NOMO-1 (cell line): ENCODE measurements at regions not wholly inside any gene's neighbourhood (a gene's known extent, or its start where the extent isn't known, plus 50 kb on each side); places are given as distances from the start of the nearest gene placed in this dataset.
"Not testable (repeated sequence)": the region's sequence is repeated elsewhere in the genome, so short reads cannot be mapped to it uniquely, and the experiment has no call there.

Experiments used
- DNase-seq, 2 experiments: peaks; one replicate each; lab custom pipeline; 2025; ENCODE audit not compliant: unreplicated experiment in 2 of 2; lab: John Stamatoyannopoulos, UW

DNA sequence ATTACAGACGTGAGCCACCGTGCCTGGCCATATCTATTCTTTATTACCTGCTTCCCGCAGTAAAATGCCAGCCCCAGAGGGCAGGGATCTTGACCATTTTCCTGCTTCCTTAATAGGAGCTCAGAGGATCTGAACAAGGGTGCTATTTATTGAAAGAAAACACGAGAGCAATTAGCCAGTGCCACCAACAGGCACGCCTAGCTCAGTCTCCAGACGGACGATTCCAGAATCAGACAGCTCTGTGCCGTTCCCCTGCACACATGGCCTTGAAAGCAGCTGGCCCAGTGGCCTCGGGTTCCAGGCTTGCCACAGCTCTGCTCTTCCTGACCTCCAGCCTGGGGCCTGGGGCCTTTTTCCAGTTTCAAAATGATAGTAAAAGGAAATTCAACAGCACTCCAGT is 135.2 kb upstream of the RFLNA start:
- no peak for DNase-seq

DNA sequence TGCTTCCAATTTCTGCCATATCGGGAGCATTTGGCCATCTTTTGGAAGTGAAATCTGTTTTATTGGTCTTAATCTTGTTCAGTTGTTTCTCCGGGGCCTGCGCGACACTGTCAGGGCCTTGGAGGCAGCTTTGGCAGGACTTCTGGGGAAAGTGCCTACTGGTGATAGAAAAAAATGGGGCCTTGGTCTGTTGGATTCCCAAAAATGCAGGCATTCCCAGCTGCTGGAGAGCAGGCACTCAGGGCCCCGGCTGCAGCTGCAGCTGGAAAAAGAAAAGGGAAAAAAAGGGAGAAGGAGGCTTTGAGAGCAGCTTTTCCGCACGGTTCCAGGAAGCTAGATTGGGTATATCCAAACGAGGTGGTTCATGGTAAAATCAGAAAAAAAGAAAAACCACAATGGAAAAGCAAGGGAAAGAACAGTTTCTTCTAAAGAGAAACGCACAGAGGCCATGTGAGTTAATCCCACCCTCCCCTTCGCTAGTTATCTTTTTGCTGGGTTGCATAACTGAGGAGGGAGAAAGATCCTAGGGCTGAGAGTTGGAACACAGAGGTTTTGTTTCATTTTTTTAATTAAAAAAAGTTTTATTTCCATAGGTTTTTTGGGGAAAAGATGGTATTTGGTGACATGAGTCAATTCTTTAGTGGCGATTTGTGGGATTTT is 134.7 kb upstream of the RFLNA start:
- DNase-seq: no peak

DNA sequence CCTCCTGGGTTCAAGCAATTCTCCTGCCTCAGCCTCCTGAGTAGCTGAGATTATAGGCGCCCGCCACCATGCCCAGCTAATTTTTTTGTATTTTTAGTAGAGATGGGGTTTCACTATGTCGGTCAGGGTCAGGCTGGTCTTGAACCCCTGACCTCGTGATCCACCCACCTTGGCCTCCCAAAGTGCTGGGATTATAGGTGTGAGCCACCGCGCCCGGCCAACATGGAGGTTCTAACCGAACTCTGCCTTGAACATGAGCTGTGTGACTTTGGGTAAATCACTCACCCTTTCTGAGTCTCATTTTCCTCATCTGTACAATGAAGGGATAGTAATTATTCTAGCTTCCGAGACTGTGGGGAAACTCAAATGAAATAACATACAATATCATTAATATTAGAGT is 133.5 kb upstream of the RFLNA start:
- not testable (repeated sequence) for DNase-seq

DNA sequence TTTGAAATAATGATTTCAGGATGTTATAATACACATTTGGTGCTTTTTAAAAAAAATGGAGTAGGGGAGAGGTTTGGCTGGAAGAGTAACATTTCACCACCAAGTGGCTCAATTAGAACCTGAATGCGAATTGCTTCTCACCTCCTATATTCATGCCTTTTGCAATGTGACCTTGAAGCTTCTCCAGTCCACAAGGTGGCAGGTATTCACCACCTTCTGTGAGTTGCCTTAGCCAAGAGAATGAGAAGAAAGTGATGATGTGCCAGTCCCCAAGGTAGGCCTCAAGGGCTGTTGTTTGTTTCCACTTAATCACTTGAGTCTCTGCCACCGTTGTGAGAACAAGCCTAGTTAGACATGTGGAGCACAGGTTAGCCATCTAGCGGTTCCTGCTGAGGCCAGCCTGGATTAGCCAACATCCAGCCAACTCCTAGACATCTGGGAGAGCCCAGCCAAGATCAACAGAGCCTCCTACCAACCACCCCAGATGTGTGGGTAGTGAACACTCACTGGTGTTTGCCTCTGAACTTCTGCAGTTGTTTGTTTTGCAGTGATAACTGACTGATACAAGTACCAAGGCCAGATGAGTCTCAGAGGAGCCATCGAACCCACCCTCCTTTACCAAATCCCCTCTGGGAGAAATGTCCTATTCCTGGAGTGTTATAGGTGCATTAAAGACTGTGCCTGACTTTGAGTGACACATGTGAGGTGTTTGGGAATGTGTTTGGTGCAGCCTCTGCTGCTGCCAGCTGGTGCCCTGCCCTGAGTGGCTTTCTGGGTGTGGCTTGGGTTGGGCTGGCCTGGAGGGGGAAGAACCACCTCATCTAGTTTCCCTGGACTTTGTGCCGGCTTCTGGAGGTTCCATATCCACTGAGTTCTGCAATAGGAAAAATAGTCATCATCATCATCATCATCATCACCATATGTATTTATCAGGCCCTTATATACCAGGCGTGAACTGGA is 132.5 kb upstream of the RFLNA start:
- DNase-seq: no peak

DNA sequence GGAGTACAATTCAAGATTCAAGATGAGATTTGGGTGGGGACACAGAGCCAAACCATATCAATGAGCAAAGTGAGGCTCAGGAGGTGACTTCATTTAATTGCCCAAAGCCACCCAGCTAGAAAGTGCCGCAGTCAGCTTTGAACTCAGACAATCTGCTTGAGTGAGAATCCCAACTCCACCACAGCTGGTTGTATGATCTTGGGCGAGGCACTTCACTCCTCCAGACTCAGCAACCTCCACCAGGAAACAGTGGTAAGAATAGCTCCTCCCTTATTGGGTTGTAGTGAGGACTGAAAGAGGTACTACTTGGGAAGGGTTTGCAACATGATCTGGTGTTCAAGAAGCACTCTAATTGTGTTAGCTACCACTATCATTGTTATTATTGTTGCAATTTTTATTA is 129.2 kb upstream of the RFLNA start:
- DNase-seq: no peak

DNA sequence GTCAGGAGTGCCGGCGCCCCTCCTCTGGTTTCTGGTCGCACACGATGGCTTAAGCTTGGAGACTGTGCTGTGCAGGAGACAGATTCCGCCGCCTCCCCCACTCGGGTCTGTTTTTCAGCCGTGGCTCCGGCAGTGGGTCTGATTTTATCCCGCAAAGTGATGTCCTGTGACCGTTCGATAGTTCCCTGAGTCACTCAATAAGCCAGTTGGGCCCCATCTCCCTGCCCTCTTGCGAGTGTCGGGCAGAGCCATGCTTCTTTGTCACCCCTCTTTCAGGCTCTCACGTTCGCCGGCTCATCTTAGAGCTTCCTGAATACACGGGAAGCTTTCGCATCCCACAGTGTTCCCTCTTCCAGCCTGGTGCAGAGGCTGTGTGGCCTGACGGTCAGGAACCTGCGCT is 127.8 kb upstream of the RFLNA start:
- DNase-seq: no peak

DNA sequence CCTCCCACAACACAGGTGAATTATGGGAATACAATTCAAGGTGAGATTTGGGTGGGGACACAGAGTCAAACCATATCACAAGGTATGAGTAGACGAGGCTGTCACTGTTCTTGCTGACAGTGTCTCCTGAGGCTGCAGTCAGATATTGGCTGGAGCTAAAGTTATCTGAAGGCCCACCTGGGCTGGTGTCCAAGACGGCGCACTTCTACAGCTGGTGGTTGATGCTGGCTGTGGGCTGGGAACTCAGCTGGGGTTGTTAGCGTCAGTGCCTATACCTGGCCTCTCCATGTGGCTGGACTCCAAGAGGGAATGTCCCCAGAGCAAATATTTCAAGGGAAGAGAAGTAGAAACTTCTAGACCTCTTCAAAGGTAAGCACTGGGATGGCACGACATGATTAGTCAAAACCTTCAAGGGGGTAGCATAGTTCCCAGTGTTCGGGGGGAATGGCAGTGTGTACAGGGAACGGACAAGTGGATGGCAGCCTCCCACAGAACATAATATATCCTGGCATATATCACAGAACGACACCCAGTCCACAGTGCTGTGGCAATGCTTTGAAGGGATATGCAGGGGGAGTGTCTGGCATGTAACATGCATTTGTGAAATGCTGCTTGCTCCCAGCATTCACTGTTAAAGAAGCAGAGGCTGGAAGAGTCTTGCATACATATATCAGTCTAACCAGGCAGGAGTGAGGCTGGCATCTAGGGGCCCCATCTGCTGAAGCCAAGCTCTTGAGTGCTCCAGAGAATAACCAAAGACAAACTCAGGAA is 126.7 kb upstream of the RFLNA start:
- no peak for DNase-seq

DNA sequence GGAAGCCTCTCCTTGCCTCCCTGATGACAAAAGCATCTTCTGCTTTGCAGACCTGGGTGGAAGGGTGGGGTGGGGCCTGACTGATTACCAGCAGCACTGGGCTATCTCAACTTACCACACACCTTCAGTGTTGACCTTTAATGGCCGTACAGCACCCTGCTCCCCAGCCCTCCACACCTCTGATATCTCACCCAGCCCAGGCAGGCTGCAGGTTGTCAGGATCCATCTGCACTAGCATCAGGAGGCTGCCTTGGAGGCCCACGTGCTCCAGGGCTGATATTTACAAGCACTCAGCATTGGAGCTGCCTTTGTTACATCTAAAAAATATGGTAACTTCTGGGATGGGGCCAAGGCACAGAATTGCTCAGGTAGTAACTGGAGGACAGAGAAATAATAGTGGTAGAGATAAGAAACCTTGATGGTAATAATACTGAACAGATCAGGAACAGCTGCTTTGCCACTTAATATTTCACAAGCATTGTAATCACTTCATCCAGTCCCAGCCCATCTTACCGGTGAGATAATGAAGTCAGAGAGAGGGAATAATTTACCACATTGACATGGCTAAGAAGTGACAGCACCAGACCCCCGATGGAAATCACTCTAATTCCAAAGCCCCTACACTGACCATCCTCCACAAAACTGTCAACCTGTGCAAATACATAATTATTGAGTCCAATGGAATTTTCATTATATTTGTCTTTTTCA is 125.2 kb upstream of the RFLNA start:
- DNase-seq: no peak

DNA sequence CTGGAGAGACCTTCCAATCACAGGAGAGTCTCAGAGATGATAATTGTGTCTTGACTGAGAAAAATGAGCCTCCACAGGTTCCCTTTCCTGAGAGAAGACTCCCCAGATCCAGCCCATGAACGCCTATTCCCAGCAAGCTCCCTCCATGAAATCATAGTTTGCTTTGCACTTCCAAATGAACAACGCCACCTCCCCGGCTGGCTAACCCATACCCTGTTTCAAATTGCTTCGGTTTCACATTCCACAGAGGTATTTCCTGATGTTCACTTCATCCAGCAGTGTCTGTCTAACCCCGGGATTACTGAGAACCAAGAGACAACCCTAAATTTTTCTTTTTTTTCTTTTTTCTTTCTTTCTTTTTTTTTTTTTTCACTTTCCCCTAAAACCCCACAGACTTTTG is 124.1 kb upstream of the RFLNA start:
- DNase-seq: no peak

DNA sequence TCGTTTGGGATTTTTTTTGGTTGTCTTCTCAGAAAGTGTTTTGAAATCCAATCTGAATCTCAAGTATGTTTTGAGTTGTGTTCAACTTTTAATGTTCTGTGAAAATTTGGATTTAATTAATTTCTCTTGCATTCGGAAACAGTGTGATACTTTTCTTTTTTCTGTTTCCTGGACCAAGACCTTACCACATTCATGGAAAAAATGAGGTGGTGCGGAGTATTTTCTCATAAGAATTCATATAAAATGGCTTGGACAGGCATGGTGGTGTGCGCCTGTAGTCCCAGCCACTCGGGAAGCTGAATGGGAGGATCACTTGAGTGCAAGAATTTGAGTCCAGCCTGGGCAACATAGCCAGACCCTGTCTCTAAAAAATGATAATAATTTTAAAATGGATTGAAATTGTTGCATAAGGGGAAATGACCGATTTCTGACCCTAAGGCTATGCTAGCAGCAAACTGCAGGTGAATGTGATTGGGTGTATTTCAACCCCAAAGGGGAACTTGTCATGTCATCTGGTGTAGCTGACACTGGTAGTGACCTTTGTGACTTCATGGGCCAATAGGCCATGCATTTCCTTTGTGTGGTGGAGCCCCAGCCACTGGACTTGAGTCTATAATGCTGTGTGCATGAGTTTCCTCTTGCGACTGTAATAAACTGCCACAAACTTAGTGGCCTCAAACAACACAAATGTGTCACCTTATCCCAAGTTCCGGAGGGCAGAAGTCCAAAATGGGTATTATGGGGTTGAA is 123.5 kb upstream of the RFLNA start:
- DNase-seq: peak; percentile 65 to 84

DNA sequence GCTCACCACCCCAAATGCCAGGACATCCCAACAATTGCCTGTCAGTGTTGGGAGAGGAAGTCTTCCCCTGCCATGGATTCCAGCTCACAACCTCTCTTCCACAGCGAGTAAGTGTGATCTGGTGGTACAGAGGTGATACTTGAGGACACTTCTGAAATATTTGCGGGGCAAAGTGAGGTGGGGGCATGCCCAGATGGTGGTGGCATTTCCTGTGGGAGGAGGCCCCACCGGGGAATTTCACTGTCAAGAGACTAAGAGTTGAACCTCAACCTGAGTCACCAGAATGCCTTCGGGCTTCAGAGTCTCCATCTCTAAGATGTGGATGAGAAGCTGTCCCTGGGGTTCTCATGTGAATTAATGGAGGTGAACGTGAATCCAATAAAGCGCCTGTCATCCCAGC is 122.3 kb upstream of the RFLNA start:
- DNase-seq: no peak

DNA sequence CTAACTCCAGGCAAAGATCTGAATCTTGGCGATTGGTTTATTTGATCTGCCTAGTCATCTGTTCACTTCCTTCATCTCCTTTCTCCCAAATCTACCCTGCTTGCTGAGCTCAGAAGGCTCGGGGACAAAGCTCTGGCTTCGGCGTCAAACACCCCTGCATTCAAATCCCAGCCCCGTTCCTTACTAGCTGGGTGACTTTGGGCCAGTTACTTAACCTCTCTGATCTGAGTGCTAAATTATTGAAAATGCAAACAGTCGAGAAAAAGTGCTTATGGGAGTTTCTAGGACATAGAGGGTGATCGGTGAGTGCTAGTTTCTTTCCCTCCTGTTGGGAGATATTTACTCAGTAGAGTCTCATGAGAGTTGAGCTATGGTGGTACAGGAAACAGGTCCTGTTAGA is 121.2 kb upstream of the RFLNA start:
- DNase-seq: no peak

DNA sequence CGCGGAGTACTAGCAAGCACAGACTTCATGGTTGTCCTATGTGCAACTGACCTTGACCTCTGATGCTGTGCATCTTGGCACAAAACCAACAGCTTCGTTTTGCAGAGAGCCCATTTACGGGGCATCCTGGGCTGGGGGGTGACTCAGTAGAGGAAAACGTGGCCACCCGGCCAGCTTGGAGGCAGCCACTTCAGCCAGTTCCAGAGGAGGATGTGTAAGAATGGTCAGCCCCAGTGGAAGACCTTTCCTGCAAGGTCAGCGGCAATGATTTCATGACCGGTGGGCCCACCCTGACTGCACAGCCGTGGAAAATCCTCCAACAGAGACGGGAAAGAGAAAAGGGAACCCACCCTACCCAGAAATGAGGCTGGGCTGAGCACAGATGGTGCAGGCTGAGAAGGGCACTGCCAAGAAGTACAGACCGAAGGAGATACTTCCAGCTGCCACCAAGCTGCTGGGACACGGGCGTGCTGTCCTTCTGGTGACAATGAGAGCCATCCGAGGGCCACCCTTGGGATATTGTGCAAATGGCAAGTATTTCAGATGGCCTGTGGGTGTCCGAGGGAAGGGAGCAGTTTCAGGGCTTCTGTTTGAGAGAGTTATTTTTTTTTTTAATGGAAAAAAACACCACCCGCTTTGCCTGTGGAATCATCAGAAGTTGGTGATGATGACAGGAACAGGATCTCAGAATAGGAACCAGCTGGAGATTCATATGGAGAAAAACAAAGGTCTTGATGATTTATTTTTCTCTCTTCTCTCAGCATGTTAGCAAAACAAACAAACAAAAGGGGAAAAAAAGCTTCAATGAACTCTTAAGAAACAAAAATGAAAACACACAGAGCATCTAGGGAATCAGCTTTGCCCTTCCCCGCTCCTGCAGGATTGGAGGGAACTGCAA is 120.2 kb upstream of the RFLNA start:
- DNase-seq: no peak

DNA sequence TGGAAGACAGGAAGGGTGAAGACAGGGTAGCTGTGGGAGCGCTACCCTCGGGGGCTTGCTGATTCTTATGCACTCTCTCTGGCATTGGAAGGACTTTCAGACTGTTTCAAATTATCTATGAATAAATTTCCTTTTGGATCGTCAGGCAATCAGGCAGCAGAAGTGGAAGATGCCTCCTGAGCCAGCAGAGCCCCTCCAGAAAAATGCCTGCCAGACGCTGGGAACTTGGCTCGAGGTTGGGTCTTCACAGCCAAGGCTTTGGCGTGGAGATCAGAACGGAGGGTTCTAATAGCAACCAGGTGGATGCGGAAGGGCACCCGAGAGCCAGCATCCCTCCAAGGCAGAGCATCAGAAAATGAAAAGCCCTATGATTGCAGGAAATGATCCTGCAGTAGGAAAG is 119.2 kb upstream of the RFLNA start:
- DNase-seq: no peak

DNA sequence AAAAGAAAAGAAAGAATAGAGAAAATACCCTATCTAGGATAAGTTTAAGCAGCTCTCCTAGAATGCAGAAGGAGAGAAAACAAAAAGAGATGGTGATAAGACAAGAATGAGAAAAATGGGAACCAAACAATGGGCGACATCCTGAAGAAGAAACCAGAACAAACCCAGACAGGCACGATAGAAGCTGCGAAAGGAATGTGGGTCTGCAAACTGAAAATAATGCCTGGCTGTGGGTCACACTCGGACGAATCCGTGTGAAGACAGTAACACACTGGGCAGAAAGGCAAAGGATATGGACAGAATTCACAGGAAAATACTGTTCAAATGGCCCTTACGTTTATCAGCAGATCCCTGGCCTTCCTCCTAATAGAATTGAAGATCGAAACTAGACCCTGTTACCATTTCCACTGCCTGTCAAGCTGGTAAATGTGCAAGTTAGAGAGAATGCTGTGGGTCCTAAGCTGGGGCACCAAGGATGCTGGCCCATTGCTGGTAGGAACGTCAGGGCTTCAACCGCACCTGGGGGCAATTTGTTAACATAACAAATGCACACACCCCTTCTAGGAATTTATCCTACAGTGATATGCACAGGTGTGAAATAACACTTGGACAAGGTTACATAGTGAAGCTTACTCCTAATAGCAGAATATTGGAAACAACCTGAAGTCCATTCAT is 117.5 kb upstream of the RFLNA start:
- DNase-seq: no peak

DNA sequence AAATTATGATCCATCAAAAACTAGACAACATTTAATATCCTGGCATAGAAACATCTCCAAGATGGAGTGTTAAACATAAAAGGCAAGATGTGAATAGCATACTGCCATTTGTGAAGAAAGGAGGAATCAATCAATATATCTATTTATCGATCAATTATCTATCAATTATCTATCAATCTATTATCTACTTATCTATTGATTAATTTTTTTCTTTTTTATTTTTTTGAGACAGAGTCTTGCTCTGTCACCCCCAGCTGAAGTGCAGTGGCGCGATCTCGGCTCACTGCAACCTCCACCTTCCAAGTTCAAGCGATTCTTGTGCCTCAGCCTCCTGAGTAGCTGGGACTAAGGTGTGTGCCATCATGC is 117.0 kb upstream of the RFLNA start:
- no peak for DNase-seq

DNA sequence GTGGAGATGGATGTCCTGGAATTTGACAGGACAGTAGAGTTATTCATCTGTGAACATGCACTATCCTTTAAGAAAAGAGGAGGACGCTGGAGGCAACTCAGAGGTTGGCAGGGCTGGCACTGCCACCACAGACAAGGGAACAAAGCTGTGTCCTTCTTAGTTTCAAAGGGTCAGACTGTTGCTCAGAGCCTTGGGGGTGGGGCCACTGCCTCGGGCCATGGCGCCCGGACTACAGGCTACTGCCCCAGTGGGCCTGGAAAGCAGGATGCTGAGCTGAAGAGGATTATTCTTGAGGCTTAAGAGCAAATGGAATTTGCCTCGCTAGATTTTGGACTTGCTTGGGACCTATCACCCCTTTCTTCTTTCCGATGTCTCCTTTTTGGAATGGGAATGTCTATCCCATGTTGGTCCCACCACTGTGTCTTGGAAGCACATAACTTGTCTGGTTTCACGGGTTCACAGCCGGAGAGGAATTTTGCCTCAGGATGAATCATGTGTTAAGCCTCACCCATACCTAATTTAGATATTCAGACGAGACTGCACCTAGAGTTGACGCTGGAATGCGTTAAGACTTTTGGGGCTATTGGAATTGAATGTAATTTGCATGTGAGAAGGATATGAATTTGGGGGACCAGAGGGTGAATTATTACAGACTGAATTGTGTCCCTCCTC is 114.8 kb upstream of the RFLNA start:
- DNase-seq: no peak

DNA sequence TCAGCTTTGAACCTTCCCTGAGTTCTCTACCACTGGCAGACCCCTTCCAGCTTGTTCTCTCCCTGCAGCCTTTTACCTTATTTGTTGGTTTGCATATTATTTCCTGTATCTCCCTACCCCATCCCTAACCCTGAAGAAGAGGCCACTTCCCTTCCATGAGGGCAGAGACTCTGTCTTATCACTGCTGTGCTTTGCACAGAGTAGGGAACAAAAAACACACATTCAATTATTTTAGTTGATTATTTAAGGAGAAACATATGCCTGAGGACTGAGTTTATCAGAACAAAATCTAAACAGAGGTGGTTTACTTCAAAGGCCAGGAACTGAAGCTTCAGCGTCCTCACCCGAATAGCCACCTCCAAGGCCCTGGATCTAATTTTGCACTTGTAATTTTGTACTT is 111.7 kb upstream of the RFLNA start:
- DNase-seq: no peak
